Endothelial cell of umbilical vein (primary cell): ENCODE measurements at regions not wholly inside any gene's neighbourhood (a gene's known extent, or its start where the extent isn't known, plus 50 kb on each side); places are given as distances from the start of the nearest gene placed in this dataset.

ENCODE experiments used
- BruUV-seq: library from RNA; stranded (reverse); fragments of 400-500 nt; replicated peaks from 2 replicates; lab custom pipeline; 2021; lab: Mats Ljungman, UMichigan
- CTCF ChIA-PET: fragments of 300-600, 350-600 bp; sonication (Branson Sonifier 250); formaldehyde crosslinking; loops from one replicate; lab custom pipeline; 2021; ENCODE audit warnings: antibody characterized with exemption, inconsistent platforms; lab: Charles Lee
- POLR2A ChIA-PET: fragments of 300-600, 350-600 bp; sonication (Branson Sonifier 250); formaldehyde crosslinking; loops from one replicate; lab custom pipeline; 2021; ENCODE audit warnings: antibody characterized with exemption, inconsistent platforms; lab: Charles Lee
- DNase-seq: peaks from one replicate; pipeline ENCODE4 v3.0.0-alpha.2; 2011; ENCODE audit warnings: low read depth, low spot score
- FAIRE-seq: peaks from 2 replicates; lab custom pipeline; 2011; peaks lifted over from hg19 to GRCh38; lab: Jason Lieb, UNC
- H2AFZ ChIP-seq: 2 replicates; pipeline ENCODE4 v1.6.0; 2012; ENCODE audit warnings: low read depth, low read length, control low read depth, inconsistent platforms
- H3K27ac ChIP-seq: 2 replicates; pipeline ENCODE4 v1.5.1; 2011; ENCODE audit warnings: low read depth, mild to moderate bottlenecking, control low read depth, low read length, moderate library complexity; ENCODE audit not compliant: insufficient read depth
- H3K27me3 ChIP-seq, 2 experiments: 2 replicates each; pipeline versions ENCODE4 v1.6.0 to v1.6.1; 2011; ENCODE audit warnings: low read length in 2 of 2, mixed read lengths in 1 of 2; ENCODE audit not compliant: control insufficient read depth in 2 of 2, insufficient read depth in 2 of 2
- H3K36me3 ChIP-seq, 2 experiments: 2 replicates in 1 of 2; 3 replicates in 1 of 2; pipeline ENCODE4 v1.5.1; 2011; ENCODE audit warnings: low read length in 2 of 2, mild to moderate bottlenecking in 1 of 2, moderate library complexity in 1 of 2; ENCODE audit not compliant: control insufficient read depth in 2 of 2, insufficient read depth in 2 of 2; ENCODE audit errors: extremely low read depth in 1 of 2
- H3K4me1 ChIP-seq: 3 replicates; pipeline ENCODE4 v1.5.1; 2011; ENCODE audit warnings: mild to moderate bottlenecking, low read length; ENCODE audit not compliant: control insufficient read depth, insufficient read depth; ENCODE audit errors: extremely low read depth
- H3K4me2 ChIP-seq: 2 replicates; pipeline ENCODE4 v1.6.1; 2011; ENCODE audit warnings: low read length, control low read depth, mixed read lengths; ENCODE audit not compliant: insufficient read depth
- H3K4me3 ChIP-seq, 3 experiments: fragments of 200-600 bp in 1 of 3; sonication (generic), shearing (Covaris generic) in 1 of 3; replicated peaks in 1 of 3; 2 replicates each; pipeline ENCODE4 v1.5.1; 2011 to 2016; ENCODE audit warnings: control low read depth in 3 of 3, low read length in 3 of 3, mild to moderate bottlenecking in 2 of 3, inconsistent platforms in 1 of 3, low read depth in 1 of 3, moderate library complexity in 1 of 3; ENCODE audit not compliant: insufficient read depth in 1 of 3
- H3K79me2 ChIP-seq: 2 replicates; pipeline ENCODE4 v1.6.0; 2012; ENCODE audit warnings: low read length, inconsistent platforms; ENCODE audit not compliant: control insufficient read depth, insufficient read depth
- H3K9ac ChIP-seq: replicated peaks from 2 replicates; pipeline ENCODE3; 2011; ENCODE audit warnings: low read length, control low read depth; ENCODE audit not compliant: insufficient read depth; ENCODE audit errors: extremely low read depth
- H3K9me1 ChIP-seq: replicated peaks from 3 replicates; pipeline ENCODE4 v1.6.0; 2011; ENCODE audit warnings: mild to moderate bottlenecking, low read length; ENCODE audit not compliant: control insufficient read depth, insufficient read depth; ENCODE audit errors: extremely low read depth
- H3K9me3 ChIP-seq: replicated peaks from 2 replicates; pipeline ENCODE4 v1.5.1; 2012; ENCODE audit warnings: low read length, inconsistent platforms; ENCODE audit not compliant: control insufficient read depth, insufficient read depth
- H4K20me1 ChIP-seq: replicated peaks from 2 replicates; pipeline ENCODE3; 2011; ENCODE audit warnings: mild to moderate bottlenecking, low read length; ENCODE audit not compliant: control insufficient read depth, insufficient read depth; ENCODE audit errors: extremely low read depth
- EZH2 ChIP-seq: IDR thresholded peaks from 2 replicates; pipeline ENCODE4 v1.6.1; 2012; ENCODE audit warnings: borderline replicate concordance, low read depth, mild to moderate bottlenecking, moderate library complexity, low read length, inconsistent platforms; ENCODE audit not compliant: severe bottlenecking
- FOS ChIP-seq: IDR thresholded peaks from 2 replicates; pipeline ENCODE4 v1.6.1; 2011; ENCODE audit warnings: mild to moderate bottlenecking, low read length, moderate library complexity, borderline replicate concordance; ENCODE audit not compliant: insufficient read depth
- GATA2 ChIP-seq: IDR thresholded peaks from 2 replicates; pipeline ENCODE4 v1.7.0; 2011; ENCODE audit warnings: low read depth, mild to moderate bottlenecking, moderate library complexity, mixed read lengths, low read length; ENCODE audit not compliant: insufficient read length, insufficient read depth
- JUN ChIP-seq: IDR thresholded peaks from 2 replicates; pipeline ENCODE4 v1.6.1; 2011; ENCODE audit warnings: borderline replicate concordance, low read depth; ENCODE audit not compliant: insufficient read length, insufficient read depth
- MAX ChIP-seq: IDR thresholded peaks from 2 replicates; pipeline ENCODE4 v1.6.1; 2011; ENCODE audit not compliant: insufficient read depth, insufficient read length
- MYC ChIP-seq: IDR thresholded peaks from one replicate; pipeline ENCODE4 v1.6.1; 2011; ENCODE audit warnings: mild to moderate bottlenecking, low read depth, low read length
- POLR2A ChIP-seq: IDR thresholded peaks from 2 replicates; pipeline ENCODE4 v1.6.1; 2012; ENCODE audit warnings: low read depth, mild to moderate bottlenecking, control low read depth, low read length
- POLR2AphosphoS5 ChIP-seq: IDR thresholded peaks from 2 replicates; pipeline ENCODE4 v1.6.1; 2012; ENCODE audit warnings: low read depth, mild to moderate bottlenecking, control low read depth, low read length, moderate library complexity; ENCODE audit not compliant: insufficient read depth
- dilution Hi-C: fragments of 300-500 bp; cut with MboI; formaldehyde crosslinking; loops from one replicate; pipeline ENCODE4 v1.15.0; 2019; ENCODE audit warnings: low sequenced_read_pairs; ENCODE audit not compliant: extremely low pct_ligation_motif_present
- intact Hi-C: fragments of 100-400 bp; cut with micrococcal nuclease; formaldehyde crosslinking; loops from one replicate; pipeline ENCODE4 v1.10.0; 2022
- TF ChIP-seq, protein P1 (sequence below), 2 donors: IDR thresholded peaks; 1 replicate in 1 of 2; 2 replicates in 1 of 2; pipeline ENCODE4 v1.5.1; 2011; ENCODE audit warnings: low read length in 2 of 2, mild to moderate bottlenecking in 2 of 2, moderate library complexity in 2 of 2, control low read depth in 1 of 2, inconsistent platforms in 1 of 2, low read depth in 1 of 2; ENCODE audit not compliant: insufficient read depth in 1 of 2; ENCODE audit errors: extremely low read depth in 1 of 2

- DNase-seq (no peak), FAIRE-seq (no peak)
- Histone ChIP-seq H3K36me3 (no peaks in the 10 kb centered on the region), H4K20me1 (no peaks in the 10 kb centered on the region), H3K4me3 (no peak overlapping the region), H3K9me1 (no peaks in the 10 kb centered on the region), H3K27me3 (peaks cover 0 to 2% of the 10 kb centered on the region in 2 experiments), H3K4me2 (no peak overlapping the region), H3K9ac (no peak overlapping the region), H3K79me2 (no peaks in the 10 kb centered on the region), H3K9me3 (no peaks in the 10 kb centered on the region), H3K27ac (no peak overlapping the region), H2AFZ (no peak overlapping the region), H3K4me1 (peaks cover 21% of the 10 kb centered on the region)
- ChIA-PET POLR2A (no interaction called here), CTCF (no interaction called here)
- TF ChIP-seq POLR2AphosphoS5 (no peak), EZH2 (no peak), GATA2 (no peak), MYC (no peak), JUN (no peak), FOS (no peak), MAX (no peak), POLR2A (no peak)
- TF ChIP-seq, protein P1, sequence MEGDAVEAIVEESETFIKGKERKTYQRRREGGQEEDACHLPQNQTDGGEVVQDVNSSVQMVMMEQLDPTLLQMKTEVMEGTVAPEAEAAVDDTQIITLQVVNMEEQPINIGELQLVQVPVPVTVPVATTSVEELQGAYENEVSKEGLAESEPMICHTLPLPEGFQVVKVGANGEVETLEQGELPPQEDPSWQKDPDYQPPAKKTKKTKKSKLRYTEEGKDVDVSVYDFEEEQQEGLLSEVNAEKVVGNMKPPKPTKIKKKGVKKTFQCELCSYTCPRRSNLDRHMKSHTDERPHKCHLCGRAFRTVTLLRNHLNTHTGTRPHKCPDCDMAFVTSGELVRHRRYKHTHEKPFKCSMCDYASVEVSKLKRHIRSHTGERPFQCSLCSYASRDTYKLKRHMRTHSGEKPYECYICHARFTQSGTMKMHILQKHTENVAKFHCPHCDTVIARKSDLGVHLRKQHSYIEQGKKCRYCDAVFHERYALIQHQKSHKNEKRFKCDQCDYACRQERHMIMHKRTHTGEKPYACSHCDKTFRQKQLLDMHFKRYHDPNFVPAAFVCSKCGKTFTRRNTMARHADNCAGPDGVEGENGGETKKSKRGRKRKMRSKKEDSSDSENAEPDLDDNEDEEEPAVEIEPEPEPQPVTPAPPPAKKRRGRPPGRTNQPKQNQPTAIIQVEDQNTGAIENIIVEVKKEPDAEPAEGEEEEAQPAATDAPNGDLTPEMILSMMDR (IDR thresholded peaks at IDR 0.05; ENCODE audit: extremely low read depth in 1 of 2, insufficient read depth in 1 of 2, low read depth in 1 of 2, low read length in 2 of 2) = no peak
- intact Hi-C loops (no loop called here), dilution Hi-C loops (no loop called here)
- no TSS peak for BruUV-seq
Observed at GRCh38 chr9:38212016-38212415, 143.0 kb upstream of the SHB start.
